Endothelial cell of umbilical vein (primary cell): ENCODE measurements at regions not wholly inside any gene's neighbourhood (a gene's known extent, or its start where the extent isn't known, plus 50 kb on each side); places are given as distances from the start of the nearest gene placed in this dataset.

Source experiments
- BruUV-seq: library from RNA; stranded (reverse); fragments of 400-500 nt; replicated peaks from 2 replicates; lab custom pipeline; 2021; lab: Mats Ljungman, UMichigan
- CTCF ChIA-PET: fragments of 300-600, 350-600 bp; sonication (Branson Sonifier 250); formaldehyde crosslinking; loops from one replicate; lab custom pipeline; 2021; ENCODE audit warnings: antibody characterized with exemption, inconsistent platforms; lab: Charles Lee
- POLR2A ChIA-PET: fragments of 300-600, 350-600 bp; sonication (Branson Sonifier 250); formaldehyde crosslinking; loops from one replicate; lab custom pipeline; 2021; ENCODE audit warnings: antibody characterized with exemption, inconsistent platforms; lab: Charles Lee
- DNase-seq: peaks from one replicate; pipeline ENCODE4 v3.0.0-alpha.2; 2011; ENCODE audit warnings: low read depth, low spot score
- FAIRE-seq: peaks from 2 replicates; lab custom pipeline; 2011; peaks lifted over from hg19 to GRCh38; lab: Jason Lieb, UNC
- H2AFZ ChIP-seq: 2 replicates; pipeline ENCODE4 v1.6.0; 2012; ENCODE audit warnings: low read depth, low read length, control low read depth, inconsistent platforms
- H3K27ac ChIP-seq: 2 replicates; pipeline ENCODE4 v1.5.1; 2011; ENCODE audit warnings: low read depth, mild to moderate bottlenecking, control low read depth, low read length, moderate library complexity; ENCODE audit not compliant: insufficient read depth
- H3K27me3 ChIP-seq, 2 experiments: 2 replicates each; pipeline versions ENCODE4 v1.6.0 to v1.6.1; 2011; ENCODE audit warnings: low read length in 2 of 2, mixed read lengths in 1 of 2; ENCODE audit not compliant: control insufficient read depth in 2 of 2, insufficient read depth in 2 of 2
- H3K36me3 ChIP-seq, 2 experiments: 2 replicates in 1 of 2; 3 replicates in 1 of 2; pipeline ENCODE4 v1.5.1; 2011; ENCODE audit warnings: low read length in 2 of 2, mild to moderate bottlenecking in 1 of 2, moderate library complexity in 1 of 2; ENCODE audit not compliant: control insufficient read depth in 2 of 2, insufficient read depth in 2 of 2; ENCODE audit errors: extremely low read depth in 1 of 2
- H3K4me1 ChIP-seq: 3 replicates; pipeline ENCODE4 v1.5.1; 2011; ENCODE audit warnings: mild to moderate bottlenecking, low read length; ENCODE audit not compliant: control insufficient read depth, insufficient read depth; ENCODE audit errors: extremely low read depth
- H3K4me2 ChIP-seq: 2 replicates; pipeline ENCODE4 v1.6.1; 2011; ENCODE audit warnings: low read length, control low read depth, mixed read lengths; ENCODE audit not compliant: insufficient read depth
- H3K4me3 ChIP-seq, 3 experiments: fragments of 200-600 bp in 1 of 3; sonication (generic), shearing (Covaris generic) in 1 of 3; replicated peaks in 1 of 3; 2 replicates each; pipeline ENCODE4 v1.5.1; 2011 to 2016; ENCODE audit warnings: control low read depth in 3 of 3, low read length in 3 of 3, mild to moderate bottlenecking in 2 of 3, inconsistent platforms in 1 of 3, low read depth in 1 of 3, moderate library complexity in 1 of 3; ENCODE audit not compliant: insufficient read depth in 1 of 3
- H3K79me2 ChIP-seq: 2 replicates; pipeline ENCODE4 v1.6.0; 2012; ENCODE audit warnings: low read length, inconsistent platforms; ENCODE audit not compliant: control insufficient read depth, insufficient read depth
- H3K9ac ChIP-seq: replicated peaks from 2 replicates; pipeline ENCODE3; 2011; ENCODE audit warnings: low read length, control low read depth; ENCODE audit not compliant: insufficient read depth; ENCODE audit errors: extremely low read depth
- H3K9me1 ChIP-seq: replicated peaks from 3 replicates; pipeline ENCODE4 v1.6.0; 2011; ENCODE audit warnings: mild to moderate bottlenecking, low read length; ENCODE audit not compliant: control insufficient read depth, insufficient read depth; ENCODE audit errors: extremely low read depth
- H3K9me3 ChIP-seq: replicated peaks from 2 replicates; pipeline ENCODE4 v1.5.1; 2012; ENCODE audit warnings: low read length, inconsistent platforms; ENCODE audit not compliant: control insufficient read depth, insufficient read depth
- H4K20me1 ChIP-seq: replicated peaks from 2 replicates; pipeline ENCODE3; 2011; ENCODE audit warnings: mild to moderate bottlenecking, low read length; ENCODE audit not compliant: control insufficient read depth, insufficient read depth; ENCODE audit errors: extremely low read depth
- CTCF ChIP-seq, 2 donors: IDR thresholded peaks; 1 replicate in 1 of 2; 2 replicates in 1 of 2; pipeline ENCODE4 v1.5.1; 2011; ENCODE audit warnings: low read length in 2 of 2, mild to moderate bottlenecking in 2 of 2, moderate library complexity in 2 of 2, control low read depth in 1 of 2, inconsistent platforms in 1 of 2, low read depth in 1 of 2; ENCODE audit not compliant: insufficient read depth in 1 of 2; ENCODE audit errors: extremely low read depth in 1 of 2
- EZH2 ChIP-seq: IDR thresholded peaks from 2 replicates; pipeline ENCODE4 v1.6.1; 2012; ENCODE audit warnings: borderline replicate concordance, low read depth, mild to moderate bottlenecking, moderate library complexity, low read length, inconsistent platforms; ENCODE audit not compliant: severe bottlenecking
- FOS ChIP-seq: IDR thresholded peaks from 2 replicates; pipeline ENCODE4 v1.6.1; 2011; ENCODE audit warnings: mild to moderate bottlenecking, low read length, moderate library complexity, borderline replicate concordance; ENCODE audit not compliant: insufficient read depth
- GATA2 ChIP-seq: IDR thresholded peaks from 2 replicates; pipeline ENCODE4 v1.7.0; 2011; ENCODE audit warnings: low read depth, mild to moderate bottlenecking, moderate library complexity, mixed read lengths, low read length; ENCODE audit not compliant: insufficient read length, insufficient read depth
- JUN ChIP-seq: IDR thresholded peaks from 2 replicates; pipeline ENCODE4 v1.6.1; 2011; ENCODE audit warnings: borderline replicate concordance, low read depth; ENCODE audit not compliant: insufficient read length, insufficient read depth
- MYC ChIP-seq: IDR thresholded peaks from one replicate; pipeline ENCODE4 v1.6.1; 2011; ENCODE audit warnings: mild to moderate bottlenecking, low read depth, low read length
- POLR2A ChIP-seq: IDR thresholded peaks from 2 replicates; pipeline ENCODE4 v1.6.1; 2012; ENCODE audit warnings: low read depth, mild to moderate bottlenecking, control low read depth, low read length
- POLR2AphosphoS5 ChIP-seq: IDR thresholded peaks from 2 replicates; pipeline ENCODE4 v1.6.1; 2012; ENCODE audit warnings: low read depth, mild to moderate bottlenecking, control low read depth, low read length, moderate library complexity; ENCODE audit not compliant: insufficient read depth
- dilution Hi-C: fragments of 300-500 bp; cut with MboI; formaldehyde crosslinking; loops from one replicate; pipeline ENCODE4 v1.15.0; 2019; ENCODE audit warnings: low sequenced_read_pairs; ENCODE audit not compliant: extremely low pct_ligation_motif_present
- intact Hi-C: fragments of 100-400 bp; cut with micrococcal nuclease; formaldehyde crosslinking; loops from one replicate; pipeline ENCODE4 v1.10.0; 2022
- TF ChIP-seq, protein P1 (sequence below): IDR thresholded peaks from 2 replicates; pipeline ENCODE4 v1.6.1; 2011; ENCODE audit not compliant: insufficient read depth, insufficient read length

GRCh38 chr18:29164993-29165599, 988.2 kb upstream of the CDH2 start:
- H3K9ac ChIP-seq = peak overlapping the region; percentile 95

More at GRCh38 chr18:29164993-29165599, 988.2 kb upstream of the CDH2 start:
- no peaks in the 10 kb centered on the region for H3K27me3 ChIP-seq
- ChIA-PET CTCF (interaction anchor here (0.8 to 1.0 kb wide), 2 partner anchors 18 to 988 kb away, joined by 3 to 5 read pairs; partner anchors contain the start of gene CDH2), POLR2A (interaction anchor here (1.0 to 2.2 kb wide), 2 partner anchors 10 to 370 kb away, joined by 3 to 10 read pairs; no protein-coding TSS in a partner anchor)
- peaks cover 3% of the 10 kb centered on the region for H3K79me2 ChIP-seq
- H3K9me1 ChIP-seq = no peaks in the 10 kb centered on the region
- TF ChIP-seq POLR2AphosphoS5 = peak; percentile 82
- no peak for TF ChIP-seq POLR2A
- no peak for TF ChIP-seq CTCF (IDR thresholded peaks at IDR 0.05; ENCODE audit: extremely low read depth in 1 of 2, insufficient read depth in 1 of 2, low read depth in 1 of 2, low read length in 2 of 2)
- TF ChIP-seq MYC = no peak
- peak; percentile 99 for TF ChIP-seq JUN
- peak; percentile 75 for TF ChIP-seq GATA2
- peak; percentile 97 for TF ChIP-seq FOS
- TF ChIP-seq EZH2 = no peak
- TF ChIP-seq, protein P1, sequence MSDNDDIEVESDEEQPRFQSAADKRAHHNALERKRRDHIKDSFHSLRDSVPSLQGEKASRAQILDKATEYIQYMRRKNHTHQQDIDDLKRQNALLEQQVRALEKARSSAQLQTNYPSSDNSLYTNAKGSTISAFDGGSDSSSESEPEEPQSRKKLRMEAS = no peak
- H3K4me3 ChIP-seq = no peak overlapping the region
- no peaks in the 10 kb centered on the region for H4K20me1 ChIP-seq
- BruUV-seq = TSS peak; percentile 16
- H2AFZ ChIP-seq = no peak overlapping the region
- peak overlapping the region; percentile 100 for H3K27ac ChIP-seq
- no peaks in the 10 kb centered on the region for H3K36me3 ChIP-seq
- DNase-seq (peak; percentile 89), FAIRE-seq (peak; percentile 57)
- H3K4me2 ChIP-seq = peak overlapping the region; percentile 86
- H3K9me3 ChIP-seq = no peaks in the 10 kb centered on the region
- intact Hi-C loops = loop anchor here (1.0 to 10.0 kb wide), 7 partner anchors 10 to 961 kb away; no protein-coding TSS in a partner anchor
- H3K4me1 ChIP-seq = peaks cover 53% of the 10 kb centered on the region
- dilution Hi-C loops = no loop called here
